GM19043 (cell line): ENCODE measurements at regions not wholly inside any gene's neighbourhood (a gene's known extent, or its start where the extent isn't known, plus 50 kb on each side); places are given as distances from the start of the nearest gene placed in this dataset.
"Not testable (repeated sequence)": the region's sequence is repeated elsewhere in the genome, so short reads cannot be mapped to it uniquely, and the experiment has no call there.

Experiments
- ATAC-seq: cut with Tn5 transposase; IDR thresholded peaks from one replicate; pipeline ENCODE4 v1.9.1; 2021; ENCODE audit warnings: low read depth; ENCODE audit not compliant: unreplicated experiment

- ATAC-seq: no peak
These were observed 632.1 kb upstream of the ID4 start for GRCh38 chr6:19205076-19205475.

GRCh38 chr6:19209202-19209601 lies 628.0 kb upstream of the ID4 start:
- ATAC-seq: no peak

- no peak for ATAC-seq
These were observed 626.1 kb upstream of the ID4 start for GRCh38 chr6:19210849-19211590.

GRCh38 chr6:19214231-19214630 lies 622.9 kb upstream of the ID4 start:
- no peak for ATAC-seq

- no peak for ATAC-seq
These were observed 617.2 kb upstream of the ID4 start for GRCh38 chr6:19219931-19220330.

GRCh38 chr6:19231878-19232561 lies 605.1 kb upstream of the ID4 start:
- ATAC-seq: no peak

- ATAC-seq: no peak
These were observed 591.5 kb upstream of the ID4 start for GRCh38 chr6:19245656-19246055.

GRCh38 chr6:19247181-19247580 lies 590.0 kb upstream of the ID4 start:
- not testable (repeated sequence) for ATAC-seq

- not testable (repeated sequence) for ATAC-seq
These were observed 581.0 kb upstream of the ID4 start for GRCh38 chr6:19256123-19256522.

GRCh38 chr6:19261642-19262041 lies 575.5 kb upstream of the ID4 start:
- ATAC-seq: no peak

GRCh38 chr6:19268117-19268516 lies 569.1 kb upstream of the ID4 start:
- ATAC-seq: no peak

GRCh38 chr6:19268718-19269117 lies 568.5 kb upstream of the ID4 start:
- no peak for ATAC-seq

GRCh38 chr6:19269341-19269898 lies 567.8 kb upstream of the ID4 start:
- no peak for ATAC-seq

- no peak for ATAC-seq
These were observed 566.6 kb upstream of the ID4 start for GRCh38 chr6:19270616-19271015.

- ATAC-seq: no peak
These were observed 557.9 kb upstream of the ID4 start for GRCh38 chr6:19279273-19279684.

GRCh38 chr6:19287928-19288327 lies 549.2 kb upstream of the ID4 start:
- ATAC-seq: no peak

GRCh38 chr6:19289457-19289856 lies 547.7 kb upstream of the ID4 start:
- no peak for ATAC-seq

- ATAC-seq: no peak
These were observed 539.3 kb upstream of the ID4 start for GRCh38 chr6:19297880-19298279.

GRCh38 chr6:19298421-19298820 lies 538.7 kb upstream of the ID4 start:
- no peak for ATAC-seq

- no peak for ATAC-seq
These were observed 538.0 kb upstream of the ID4 start for GRCh38 chr6:19299129-19299528.

GRCh38 chr6:19301980-19302379 lies 535.2 kb upstream of the ID4 start:
- ATAC-seq: no peak

GRCh38 chr6:19303383-19303782 lies 533.8 kb upstream of the ID4 start:
- no peak for ATAC-seq
